Mesenchymal stem cell (in vitro differentiated cells and primary cell): ENCODE measurements at regions not wholly inside any gene's neighbourhood (a gene's known extent, or its start where the extent isn't known, plus 50 kb on each side); places are given as distances from the start of the nearest gene placed in this dataset.
A peak's percentile ranks its signal among the peaks of the same experiment; 100 is the strongest.

Experiments
- DNase-seq: peaks from one replicate; pipeline ENCODE4 v3.0.0-alpha.2; 2013
- H2AFZ ChIP-seq: one replicate; pipeline ENCODE4 v1.6.1; 2013; ENCODE audit warnings: low read depth, mild to moderate bottlenecking, control low read depth, inconsistent platforms, low read length, moderate library complexity
- H2AK5ac ChIP-seq: 2 replicates; pipeline ENCODE4 v1.6.1; 2013; ENCODE audit warnings: low read length, moderate library complexity, mild to moderate bottlenecking, inconsistent platforms; ENCODE audit not compliant: severe bottlenecking
- H2BK120ac ChIP-seq: one replicate; pipeline ENCODE4 v1.6.1; 2013; ENCODE audit warnings: low read depth, mild to moderate bottlenecking, inconsistent platforms, low read length, moderate library complexity
- H2BK12ac ChIP-seq, 2 experiments: one replicate each; pipeline ENCODE4 v1.6.1; 2013; ENCODE audit warnings: inconsistent platforms in 2 of 2, low read length in 2 of 2, mild to moderate bottlenecking in 2 of 2, moderate library complexity in 2 of 2, control low read depth in 1 of 2
- H2BK15ac ChIP-seq: one replicate; pipeline ENCODE4 v1.6.1; 2013; ENCODE audit warnings: mild to moderate bottlenecking, low read depth, inconsistent platforms; ENCODE audit not compliant: poor library complexity, severe bottlenecking
- H2BK5ac ChIP-seq: 2 replicates; pipeline ENCODE4 v1.6.1; 2013; ENCODE audit warnings: low read depth, mild to moderate bottlenecking, low read length, control low read depth, inconsistent platforms; ENCODE audit not compliant: poor library complexity, severe bottlenecking
- H3K14ac ChIP-seq, 2 experiments: one replicate each; pipeline ENCODE4 v1.6.1; 2013; ENCODE audit warnings: inconsistent platforms in 2 of 2, low read length in 2 of 2, control low read depth in 1 of 2, mild to moderate bottlenecking in 1 of 2, moderate library complexity in 1 of 2
- H3K18ac ChIP-seq, 2 experiments: one replicate each; pipeline ENCODE4 v1.6.1; 2013; ENCODE audit warnings: inconsistent platforms in 2 of 2, low read length in 2 of 2, control low read depth in 1 of 2, low read depth in 1 of 2, mild to moderate bottlenecking in 1 of 2
- H3K23ac ChIP-seq, 2 experiments: one replicate each; pipeline ENCODE4 v1.6.1; 2013; ENCODE audit warnings: inconsistent platforms in 2 of 2, low read length in 2 of 2, mild to moderate bottlenecking in 2 of 2, moderate library complexity in 2 of 2, control low read depth in 1 of 2
- H3K27ac ChIP-seq: 2 replicates; pipeline ENCODE4 v1.5.1; 2013; ENCODE audit warnings: mild to moderate bottlenecking, moderate library complexity, low read length, control low read depth, inconsistent platforms; ENCODE audit not compliant: poor library complexity, severe bottlenecking
- H3K27me3 ChIP-seq, 2 experiments: 2 replicates each; pipeline versions ENCODE4 v1.6.1 to v1.7.0; 2013; ENCODE audit warnings: low read length in 2 of 2, mild to moderate bottlenecking in 2 of 2, moderate library complexity in 2 of 2, control low read depth in 1 of 2, inconsistent platforms in 1 of 2; ENCODE audit not compliant: control insufficient read depth in 1 of 2, insufficient read depth in 1 of 2
- H3K36me3 ChIP-seq, 2 experiments: 2 replicates each; pipeline versions ENCODE4 v1.6.1 to v1.7.0; 2013; ENCODE audit warnings: low read length in 2 of 2, control low read depth in 1 of 2, inconsistent platforms in 1 of 2, low read depth in 1 of 2, mild to moderate bottlenecking in 1 of 2; ENCODE audit not compliant: insufficient read depth in 2 of 2, control insufficient read depth in 1 of 2
- H3K4ac ChIP-seq, 2 experiments: one replicate each; pipeline ENCODE4 v1.6.1; 2013; ENCODE audit warnings: inconsistent platforms in 2 of 2, low read length in 2 of 2, mild to moderate bottlenecking in 2 of 2, moderate library complexity in 2 of 2, control low read depth in 1 of 2, low read depth in 1 of 2
- H3K4me1 ChIP-seq: 2 replicates; pipeline ENCODE4 v1.6.1; 2013; ENCODE audit warnings: low read depth, low read length, control low read depth; ENCODE audit not compliant: control insufficient read depth, insufficient read depth
- H3K4me2 ChIP-seq: 2 replicates; pipeline ENCODE4 v1.6.1; 2013; ENCODE audit warnings: low read length, mild to moderate bottlenecking, inconsistent platforms; ENCODE audit not compliant: poor library complexity, severe bottlenecking
- H3K4me3 ChIP-seq, 2 experiments: 2 replicates each; pipeline versions ENCODE4 v1.5.1 to v1.7.0; 2013; ENCODE audit warnings: low read length in 2 of 2, mild to moderate bottlenecking in 2 of 2, control low read depth in 1 of 2, low read depth in 1 of 2; ENCODE audit not compliant: insufficient read depth in 1 of 2
- H3K79me1 ChIP-seq: replicated peaks from 2 replicates; pipeline ENCODE4 v1.6.1; 2013; ENCODE audit warnings: mild to moderate bottlenecking, control low read depth, low read length, inconsistent platforms; ENCODE audit not compliant: poor library complexity, severe bottlenecking
- H3K9ac ChIP-seq: 2 replicates; pipeline ENCODE4 v1.7.0; 2013; ENCODE audit warnings: mild to moderate bottlenecking, low read length, moderate library complexity
- H3K9me3 ChIP-seq: 2 replicates; pipeline ENCODE4 v1.7.0; 2013; ENCODE audit warnings: mild to moderate bottlenecking, low read length; ENCODE audit not compliant: control insufficient read depth
- H4K8ac ChIP-seq: one replicate; pipeline ENCODE4 v1.6.1; 2013; ENCODE audit warnings: inconsistent platforms, mild to moderate bottlenecking, low read length, moderate library complexity
- H4K91ac ChIP-seq: one replicate; pipeline ENCODE4 v1.6.1; 2013; ENCODE audit warnings: mild to moderate bottlenecking, low read length, inconsistent platforms
- WGBS: methylation state at CpG from one replicate; pipeline ENCODE4 v1.1.7; 2013; ENCODE audit warnings: mixed read lengths; 5-methylcytosine and 5-hydroxymethylcytosine counted together

- Histone ChIP-seq H3K4me1 (no peaks in the 10 kb centered on the region), H2BK15ac (no peak overlapping the region)
Measured at GRCh38 chr11:19502691-19503253, 209.9 kb upstream of the NAV2 start.

GRCh38 chr11:19501631-19502030 lies 211.0 kb upstream of the NAV2 start:
- H2BK12ac ChIP-seq: no peak overlapping the region
- H2AK5ac ChIP-seq: no peak overlapping the region
- no peak overlapping the region for H3K4ac ChIP-seq
- no peak overlapping the region for H2AFZ ChIP-seq
- H3K23ac ChIP-seq: no peak overlapping the region
- H3K9ac ChIP-seq: no peak overlapping the region
- no peak overlapping the region for H3K18ac ChIP-seq
- no peak overlapping the region for H4K91ac ChIP-seq
- no peaks in the 10 kb centered on the region for H3K36me3 ChIP-seq
- H3K9me3 ChIP-seq: no peaks in the 10 kb centered on the region
- H2BK120ac ChIP-seq: no peak overlapping the region
- no peak overlapping the region for H3K27ac ChIP-seq
- DNase-seq: no peak
- no peak overlapping the region for H4K8ac ChIP-seq
- no peak overlapping the region for H2BK5ac ChIP-seq
- no peaks in the 10 kb centered on the region for H3K4me1 ChIP-seq
- WGBS: 86% methylated on average over 7 of the region's 7 CpGs
- H3K27me3 ChIP-seq: peaks cover 0 to 20% of the 10 kb centered on the region in 2 experiments
- H3K14ac ChIP-seq: no peak overlapping the region
- H3K4me2 ChIP-seq: no peak overlapping the region
- no peak overlapping the region for H2BK15ac ChIP-seq
- H3K79me1 ChIP-seq: no peaks in the 10 kb centered on the region
- no peak overlapping the region for H3K4me3 ChIP-seq

More at GRCh38 chr11:19502691-19503253, 209.9 kb upstream of the NAV2 start:
- no peak overlapping the region for H4K8ac ChIP-seq
- H3K18ac ChIP-seq: no peak overlapping the region
- no peak overlapping the region for H2AK5ac ChIP-seq
- H3K4me3 ChIP-seq: no peak overlapping the region
- H3K27me3 ChIP-seq: peaks cover 0 to 23% of the 10 kb centered on the region in 2 experiments
- DNase-seq: no peak
- H3K27ac ChIP-seq: no peak overlapping the region
- H2BK5ac ChIP-seq: no peak overlapping the region
- no peak overlapping the region for H2AFZ ChIP-seq
- no peaks in the 10 kb centered on the region for H3K79me1 ChIP-seq
- H4K91ac ChIP-seq: no peak overlapping the region
- H3K4ac ChIP-seq: no peak overlapping the region
- no peak overlapping the region for H2BK12ac ChIP-seq
- 94% methylated on average over 2 of the region's 3 CpGs for WGBS
- H3K36me3 ChIP-seq: no peaks in the 10 kb centered on the region
- no peak overlapping the region for H2BK120ac ChIP-seq
- no peak overlapping the region for H3K4me2 ChIP-seq
- H3K14ac ChIP-seq: no peak overlapping the region
- no peak overlapping the region for H3K23ac ChIP-seq
- no peaks in the 10 kb centered on the region for H3K9me3 ChIP-seq
- H3K9ac ChIP-seq: no peak overlapping the region

GRCh38 chr11:19499999-19500398 lies 212.6 kb upstream of the NAV2 start:
- H3K23ac ChIP-seq: no peak overlapping the region
- no peak overlapping the region for H2BK15ac ChIP-seq
- 89% methylated on average over 3 of the region's 3 CpGs for WGBS
- no peaks in the 10 kb centered on the region for H3K4me1 ChIP-seq
- H4K91ac ChIP-seq: no peak overlapping the region
- no peak overlapping the region for H2BK120ac ChIP-seq
- H3K79me1 ChIP-seq: no peaks in the 10 kb centered on the region
- H3K14ac ChIP-seq: no peak overlapping the region
- H2AFZ ChIP-seq: no peak overlapping the region
- H2BK12ac ChIP-seq: no peak overlapping the region
- no peak overlapping the region for H3K4me2 ChIP-seq
- no peak overlapping the region for H3K18ac ChIP-seq
- no peaks in the 10 kb centered on the region for H3K36me3 ChIP-seq
- H2AK5ac ChIP-seq: no peak overlapping the region
- no peak for DNase-seq
- H3K4ac ChIP-seq: no peak overlapping the region
- peaks cover 0 to 8% of the 10 kb centered on the region in 2 experiments for H3K27me3 ChIP-seq
- H3K4me3 ChIP-seq: no peak overlapping the region
- H4K8ac ChIP-seq: no peak overlapping the region
- H3K9me3 ChIP-seq: peaks cover 5% of the 10 kb centered on the region
- H3K9ac ChIP-seq: peak overlapping the region; percentile 40
- no peak overlapping the region for H3K27ac ChIP-seq
- H2BK5ac ChIP-seq: no peak overlapping the region

GRCh38 chr11:19499026-19499669 lies 213.5 kb upstream of the NAV2 start:
- Histone ChIP-seq H3K23ac (no peak overlapping the region), H3K9me3 (peaks cover 5% of the 10 kb centered on the region), H3K9ac (peak overlapping the region; percentile 37), H3K79me1 (no peaks in the 10 kb centered on the region), H3K27me3 (peaks cover 0 to 7% of the 10 kb centered on the region in 2 experiments), H4K91ac (no peak overlapping the region), H2BK15ac (no peak overlapping the region), H3K4me2 (peak overlapping the region; percentile 17), H2BK5ac (no peak overlapping the region), H3K4me1 (no peaks in the 10 kb centered on the region), H2BK120ac (no peak overlapping the region), H3K18ac (no peak overlapping the region), H3K27ac (no peak overlapping the region), H3K4ac (no peak overlapping the region), H3K36me3 (no peaks in the 10 kb centered on the region), H3K4me3 (no peak overlapping the region), H2BK12ac (no peak overlapping the region), H2AK5ac (no peak overlapping the region), H4K8ac (no peak overlapping the region), H3K14ac (no peak overlapping the region), H2AFZ (no peak overlapping the region)
- DNase-seq: peak; percentile 19
- 55% methylated on average over 4 of the region's 4 CpGs for WGBS
